Hepatocyte (in vitro differentiated cells): ENCODE measurements at regions not wholly inside any gene's neighbourhood (a gene's known extent, or its start where the extent isn't known, plus 50 kb on each side); places are given as distances from the start of the nearest gene placed in this dataset.

ENCODE experiments used
- EZH2 ChIP-seq: fragments of 200-600 bp; sonication (generic); IDR thresholded peaks from 2 replicates; pipeline ENCODE4 v1.6.1; 2016; ENCODE audit warnings: antibody characterized with exemption, mild to moderate bottlenecking, borderline replicate concordance
- EZH2phosphoT487 ChIP-seq: fragments of 200-600 bp; sonication (generic); IDR thresholded peaks from one replicate; pipeline ENCODE4 v1.6.1; 2018; ENCODE audit warnings: antibody characterized with exemption, mild to moderate bottlenecking, low read depth, moderate library complexity; ENCODE audit not compliant: unreplicated experiment, severe bottlenecking
- TF ChIP-seq, protein P1 (sequence below): fragments of 200-600 bp; sonication (generic); IDR thresholded peaks from 2 replicates; pipeline ENCODE4 v1.5.1; 2016; ENCODE audit warnings: antibody characterized with exemption, mild to moderate bottlenecking; ENCODE audit not compliant: poor library complexity

DNA sequence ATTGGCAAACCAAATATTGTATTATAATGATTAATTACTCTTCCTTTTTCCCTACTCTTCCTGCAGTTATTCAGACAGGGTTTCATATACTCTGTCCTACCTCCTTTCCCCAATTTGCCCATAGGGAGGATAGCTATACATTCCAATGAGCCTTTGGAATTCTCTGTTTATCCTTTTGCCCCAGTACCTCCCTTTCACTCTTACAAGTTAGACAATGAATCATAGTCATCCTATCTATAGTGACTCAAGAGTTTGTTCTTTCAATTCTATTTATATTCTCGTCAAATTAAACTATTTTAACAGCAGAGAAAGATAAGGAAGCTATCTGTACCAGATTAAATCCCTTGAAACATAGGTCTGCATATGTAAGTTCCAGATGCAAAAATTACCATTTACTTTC is 437.5 kb downstream of the NR4A2 start:
- TF ChIP-seq, protein P1, sequence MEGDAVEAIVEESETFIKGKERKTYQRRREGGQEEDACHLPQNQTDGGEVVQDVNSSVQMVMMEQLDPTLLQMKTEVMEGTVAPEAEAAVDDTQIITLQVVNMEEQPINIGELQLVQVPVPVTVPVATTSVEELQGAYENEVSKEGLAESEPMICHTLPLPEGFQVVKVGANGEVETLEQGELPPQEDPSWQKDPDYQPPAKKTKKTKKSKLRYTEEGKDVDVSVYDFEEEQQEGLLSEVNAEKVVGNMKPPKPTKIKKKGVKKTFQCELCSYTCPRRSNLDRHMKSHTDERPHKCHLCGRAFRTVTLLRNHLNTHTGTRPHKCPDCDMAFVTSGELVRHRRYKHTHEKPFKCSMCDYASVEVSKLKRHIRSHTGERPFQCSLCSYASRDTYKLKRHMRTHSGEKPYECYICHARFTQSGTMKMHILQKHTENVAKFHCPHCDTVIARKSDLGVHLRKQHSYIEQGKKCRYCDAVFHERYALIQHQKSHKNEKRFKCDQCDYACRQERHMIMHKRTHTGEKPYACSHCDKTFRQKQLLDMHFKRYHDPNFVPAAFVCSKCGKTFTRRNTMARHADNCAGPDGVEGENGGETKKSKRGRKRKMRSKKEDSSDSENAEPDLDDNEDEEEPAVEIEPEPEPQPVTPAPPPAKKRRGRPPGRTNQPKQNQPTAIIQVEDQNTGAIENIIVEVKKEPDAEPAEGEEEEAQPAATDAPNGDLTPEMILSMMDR, result no peak
- TF ChIP-seq EZH2phosphoT487 (no peak), EZH2 (no peak)
